ENCODE measurements at regions not wholly inside any gene's neighbourhood (a gene's known extent, or its start where the extent isn't known, plus 50 kb on each side); places are given as distances from the start of the nearest gene placed in this dataset.

DNA sequence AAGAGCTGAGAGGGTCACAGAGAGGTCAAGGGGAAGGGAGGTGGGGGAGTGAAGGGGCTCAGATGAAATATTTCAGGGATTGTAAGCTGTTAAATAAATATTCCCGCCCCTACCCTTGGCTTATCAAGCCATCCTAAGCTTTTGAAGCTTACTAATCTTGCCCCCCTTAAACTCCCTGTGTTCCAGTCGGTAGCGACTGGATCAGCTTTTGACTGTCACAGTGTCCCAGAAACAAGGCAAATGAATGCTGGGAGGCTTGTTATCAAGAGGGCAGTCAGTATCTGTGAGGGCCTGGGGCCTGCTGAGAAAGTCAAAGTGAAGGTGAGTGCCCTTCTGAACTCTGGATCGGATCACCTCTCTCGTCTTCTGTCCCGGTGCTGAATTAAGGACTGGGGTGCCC, 128.1 kb downstream of the DACT1 start:
- no peaks in the 10 kb centered on the region for H3K27me3 Mint-ChIP-seq
- intact Hi-C loops (cut with micrococcal nuclease) = no loop called here
- H4K20me1 ChIP-seq (ENCODE audit: control insufficient read depth, insufficient read depth, low read length, poor library complexity, severe bottlenecking) = no peaks in the 10 kb centered on the region
- H3K27ac ChIP-seq (ENCODE audit: low read length in 2 of 2) = no peak overlapping the region
- POLR2A ChIA-PET = no interaction called here
- DNase-seq (no peak), ATAC-seq (ENCODE audit: low read depth) (no peak)
- H3K9me3 ChIP-seq (ENCODE audit: control extremely low read depth in 1 of 3, control insufficient read depth in 2 of 3, insufficient read depth in 1 of 3, low read length in 2 of 3) = no peaks in the 10 kb centered on the region
- TF ChIP-seq, protein P1, sequence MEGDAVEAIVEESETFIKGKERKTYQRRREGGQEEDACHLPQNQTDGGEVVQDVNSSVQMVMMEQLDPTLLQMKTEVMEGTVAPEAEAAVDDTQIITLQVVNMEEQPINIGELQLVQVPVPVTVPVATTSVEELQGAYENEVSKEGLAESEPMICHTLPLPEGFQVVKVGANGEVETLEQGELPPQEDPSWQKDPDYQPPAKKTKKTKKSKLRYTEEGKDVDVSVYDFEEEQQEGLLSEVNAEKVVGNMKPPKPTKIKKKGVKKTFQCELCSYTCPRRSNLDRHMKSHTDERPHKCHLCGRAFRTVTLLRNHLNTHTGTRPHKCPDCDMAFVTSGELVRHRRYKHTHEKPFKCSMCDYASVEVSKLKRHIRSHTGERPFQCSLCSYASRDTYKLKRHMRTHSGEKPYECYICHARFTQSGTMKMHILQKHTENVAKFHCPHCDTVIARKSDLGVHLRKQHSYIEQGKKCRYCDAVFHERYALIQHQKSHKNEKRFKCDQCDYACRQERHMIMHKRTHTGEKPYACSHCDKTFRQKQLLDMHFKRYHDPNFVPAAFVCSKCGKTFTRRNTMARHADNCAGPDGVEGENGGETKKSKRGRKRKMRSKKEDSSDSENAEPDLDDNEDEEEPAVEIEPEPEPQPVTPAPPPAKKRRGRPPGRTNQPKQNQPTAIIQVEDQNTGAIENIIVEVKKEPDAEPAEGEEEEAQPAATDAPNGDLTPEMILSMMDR (IDR thresholded peaks at IDR 0.05) = no peak
- TF ChIP-seq EZH2 (IDR thresholded peaks at IDR 0.05; ENCODE audit: borderline replicate concordance, insufficient read depth, low read depth, low read length, poor library complexity, severe bottlenecking) = no peak
- no peaks in the 10 kb centered on the region for H3K36me3 ChIP-seq (replicated peaks in 1 of 2; ENCODE audit: control extremely low read depth in 1 of 2, control insufficient read depth in 1 of 2, extremely low read depth in 1 of 2, insufficient read depth in 2 of 2, low read length in 1 of 2)
- H2AFZ ChIP-seq (ENCODE audit: insufficient read depth, low read depth, low read length, poor library complexity, severe bottlenecking) = no peak overlapping the region
- no peaks in the 10 kb centered on the region for H3K27me3 ChIP-seq (replicated peaks in 1 of 4; ENCODE audit: control extremely low read depth in 1 of 4, control insufficient read depth in 3 of 4, insufficient read depth in 4 of 4, low read length in 3 of 4)
- H3K4me2 ChIP-seq (replicated peaks; ENCODE audit: low read depth, low read length, poor library complexity, severe bottlenecking) = no peak overlapping the region
- WGBS (ENCODE audit: insufficient coverage) = no CpG with 5 or more reads among the region's 6 CpGs
- H3K9ac ChIP-seq (ENCODE audit: low read length) = no peak overlapping the region
- H3K4me1 ChIP-seq (ENCODE audit: control insufficient read depth in 2 of 2, insufficient read depth in 2 of 2, low read length in 2 of 2) = no peaks in the 10 kb centered on the region
- no peak overlapping the region for H3K27ac Mint-ChIP-seq
- no peak overlapping the region for H3K4me3 ChIP-seq (ENCODE audit: control extremely low read depth in 1 of 5, extremely low read depth in 1 of 5, insufficient read depth in 1 of 5, low read depth in 2 of 5, low read length in 4 of 5)
- H3K79me2 ChIP-seq (ENCODE audit: control insufficient read depth, insufficient read depth, low read length) = no peaks in the 10 kb centered on the region
- no peaks in the 10 kb centered on the region for H3K4me1 Mint-ChIP-seq
- H3K9me3 Mint-ChIP-seq (ENCODE audit: insufficient read depth) = no peaks in the 10 kb centered on the region
- CTCF ChIA-PET = no interaction called here
- H3K4me3 Mint-ChIP-seq = no peak overlapping the region

DNA sequence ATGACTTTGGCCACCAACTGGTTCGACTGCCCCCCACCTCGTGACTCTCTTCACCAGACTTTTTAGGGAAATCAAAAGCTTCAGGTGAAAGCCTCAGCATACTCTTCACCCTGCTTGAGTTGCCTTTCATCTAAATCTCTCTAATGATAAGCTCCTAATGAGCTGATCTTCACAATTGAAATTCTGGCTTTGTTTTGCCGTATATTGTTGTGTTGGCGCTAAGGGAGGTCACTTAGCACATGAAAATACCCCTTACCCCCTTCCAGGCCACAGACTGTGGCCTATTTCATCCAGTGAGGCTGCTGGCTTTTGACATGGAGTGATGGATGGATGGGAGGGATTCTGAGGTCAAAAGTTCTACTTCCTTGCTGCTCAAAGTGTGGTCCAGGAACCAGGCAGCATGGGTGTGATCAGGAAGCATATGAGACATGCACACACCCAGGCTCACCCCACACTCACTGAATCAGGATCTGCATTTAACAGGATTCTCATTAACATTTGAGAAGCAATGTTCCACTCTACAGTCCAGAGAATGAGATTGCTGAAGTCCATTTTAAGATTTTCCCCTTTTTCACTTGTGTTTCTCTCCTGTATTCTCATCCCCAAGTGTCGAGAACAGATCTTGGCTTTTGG, 131.4 kb downstream of the DACT1 start:
- Histone ChIP-seq H3K79me2 (ENCODE audit: control insufficient read depth, insufficient read depth, low read length) (no peaks in the 10 kb centered on the region), H3K4me3 (ENCODE audit: control extremely low read depth in 1 of 5, extremely low read depth in 1 of 5, insufficient read depth in 1 of 5, low read depth in 2 of 5, low read length in 4 of 5) (no peak overlapping the region), H3K36me3 (replicated peaks in 1 of 2; ENCODE audit: control extremely low read depth in 1 of 2, control insufficient read depth in 1 of 2, extremely low read depth in 1 of 2, insufficient read depth in 2 of 2, low read length in 1 of 2) (no peaks in the 10 kb centered on the region), H3K4me1 (ENCODE audit: control insufficient read depth in 2 of 2, insufficient read depth in 2 of 2, low read length in 2 of 2) (no peaks in the 10 kb centered on the region), H3K27ac (ENCODE audit: low read length in 2 of 2) (no peak overlapping the region), H3K9me3 (ENCODE audit: control extremely low read depth in 1 of 3, control insufficient read depth in 2 of 3, insufficient read depth in 1 of 3, low read length in 2 of 3) (no peaks in the 10 kb centered on the region), H3K4me2 (replicated peaks; ENCODE audit: low read depth, low read length, poor library complexity, severe bottlenecking) (no peak overlapping the region), H3K9ac (ENCODE audit: low read length) (no peak overlapping the region), H2AFZ (ENCODE audit: insufficient read depth, low read depth, low read length, poor library complexity, severe bottlenecking) (no peak overlapping the region), H3K27me3 (replicated peaks in 1 of 4; ENCODE audit: control extremely low read depth in 1 of 4, control insufficient read depth in 3 of 4, insufficient read depth in 4 of 4, low read length in 3 of 4) (no peaks in the 10 kb centered on the region), H4K20me1 (ENCODE audit: control insufficient read depth, insufficient read depth, low read length, poor library complexity, severe bottlenecking) (no peaks in the 10 kb centered on the region)
- ATAC-seq (ENCODE audit: low read depth) (no peak), DNase-seq (no peak)
- no peak for TF ChIP-seq EZH2 (IDR thresholded peaks at IDR 0.05; ENCODE audit: borderline replicate concordance, insufficient read depth, low read depth, low read length, poor library complexity, severe bottlenecking)
- TF ChIP-seq, protein P1 (IDR thresholded peaks at IDR 0.05) = no peak
- POLR2A ChIA-PET = no interaction called here
- intact Hi-C loops (cut with micrococcal nuclease) = no loop called here
- no peak overlapping the region for H3K27ac Mint-ChIP-seq
- H3K4me3 Mint-ChIP-seq = no peak overlapping the region
- no peaks in the 10 kb centered on the region for H3K9me3 Mint-ChIP-seq (ENCODE audit: insufficient read depth)
- CTCF ChIA-PET = no interaction called here
- no peaks in the 10 kb centered on the region for H3K27me3 Mint-ChIP-seq
- 96% methylated on average over 2 of the region's 5 CpGs for WGBS (ENCODE audit: insufficient coverage)
- no peaks in the 10 kb centered on the region for H3K4me1 Mint-ChIP-seq

All from B cell (primary cell).